ENCODE measurements at regions not wholly inside any gene's neighbourhood (a gene's known extent, or its start where the extent isn't known, plus 50 kb on each side); places are given as distances from the start of the nearest gene placed in this dataset.

DNA sequence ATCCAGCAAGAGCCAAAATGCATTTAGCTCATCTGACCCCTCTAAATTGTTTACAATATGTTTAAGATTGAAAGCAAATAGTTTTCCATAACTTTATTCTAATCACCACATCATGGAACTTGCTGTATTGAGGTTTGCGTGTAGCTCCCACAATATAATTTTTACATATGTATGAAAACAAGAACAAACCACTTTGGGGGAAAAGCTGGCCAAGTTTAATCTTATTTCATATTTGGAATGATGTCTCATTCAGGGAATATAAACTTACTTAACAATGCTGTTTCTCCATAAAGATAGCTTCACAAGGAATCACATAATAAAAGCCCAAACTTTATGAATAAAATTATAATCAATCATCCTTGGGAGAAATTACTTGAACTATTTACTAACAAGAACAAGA is 194.6 kb upstream of the PCSK5 start:
- Histone ChIP-seq H3K4me1 (ENCODE audit: insufficient read depth, low read length) (no peaks in the 10 kb centered on the region), H3K4ac (ENCODE audit: low read depth, low read length) (no peak overlapping the region), H3K27me3 (ENCODE audit: insufficient read depth, low read length) (no peaks in the 10 kb centered on the region), H3K79me2 (ENCODE audit: insufficient read depth, low read length) (no peaks in the 10 kb centered on the region), H2AFZ (ENCODE audit: low read length) (no peak overlapping the region), H3K56ac (ENCODE audit: insufficient read length, low read depth, low read length) (no peak overlapping the region), H3K27ac (ENCODE audit: insufficient read length, low read depth, low read length) (no peak overlapping the region), H2BK20ac (ENCODE audit: low read depth, low read length, poor library complexity, severe bottlenecking) (no peak overlapping the region), H3T11ph (ENCODE audit: low read length) (no peak overlapping the region), H4K5ac (ENCODE audit: insufficient read length, low read depth, low read length) (no peak overlapping the region), H3K9ac (ENCODE audit: extremely low read depth, insufficient read length, low read length) (no peak overlapping the region), H3K79me1 (ENCODE audit: insufficient read depth, low read depth, low read length, poor library complexity, severe bottlenecking) (no peaks in the 10 kb centered on the region), H4K91ac (ENCODE audit: insufficient read length, low read depth, low read length) (no peak overlapping the region), H2AK5ac (ENCODE audit: insufficient read length, low read length) (no peak overlapping the region), H4K20me1 (ENCODE audit: control insufficient read depth, insufficient read depth, insufficient read length) (no peaks in the 10 kb centered on the region), H3K23me2 (ENCODE audit: insufficient read length, low read depth, low read length, poor library complexity, severe bottlenecking) (no peaks in the 10 kb centered on the region), H3K23ac (ENCODE audit: insufficient read length, low read depth, low read length) (no peak overlapping the region), H3K4me2 (ENCODE audit: insufficient read depth, insufficient read length, low read length) (no peak overlapping the region), H3K18ac (ENCODE audit: insufficient read length, low read depth, low read length) (no peak overlapping the region), H4K8ac (replicated peaks; ENCODE audit: insufficient read length, low read depth, low read length) (no peak overlapping the region), H2BK12ac (ENCODE audit: insufficient read length, low read depth, low read length) (no peak overlapping the region), H3K14ac (ENCODE audit: insufficient read depth, low read length) (no peak overlapping the region), H2BK120ac (ENCODE audit: low read depth, low read length, poor library complexity, severe bottlenecking) (no peak overlapping the region), H3K9me3 (ENCODE audit: control insufficient read depth, low read depth, low read length) (no peaks in the 10 kb centered on the region), H2BK15ac (ENCODE audit: low read depth, low read length) (no peak overlapping the region), H2BK5ac (ENCODE audit: insufficient read length, low read length) (no peak overlapping the region)
- no peak overlapping the region for H3K4me3 Mint-ChIP-seq
- H3K9me3 Mint-ChIP-seq, result no peaks in the 10 kb centered on the region
- WGBS (ENCODE audit: extremely low coverage, insufficient read length, low lambda C conversion rate), result no CpG with 5 or more reads among the region's 1 CpG
- no peaks in the 10 kb centered on the region for H3K36me3 Mint-ChIP-seq (ENCODE audit: insufficient read depth in 1 of 3, low read depth in 3 of 3)
- H3K27ac Mint-ChIP-seq, result no peak overlapping the region
- H3K27me3 Mint-ChIP-seq (ENCODE audit: low read depth), result no peaks in the 10 kb centered on the region
- H3K4me1 Mint-ChIP-seq, result peaks cover 0 to 4% of the 10 kb centered on the region in 2 experiments; a peak in 1 of 4 replicates
- DNase-seq, result no peak
- TF ChIP-seq CTCF (conservative IDR thresholded peaks at IDR 0.05), result no peak

Measured in H9 (cell line).